Astrocyte (in vitro differentiated cells and primary cell): ENCODE measurements at regions not wholly inside any gene's neighbourhood (a gene's known extent, or its start where the extent isn't known, plus 50 kb on each side); places are given as distances from the start of the nearest gene placed in this dataset.

Experiments used
- DNase-seq: peaks from one replicate; pipeline ENCODE4 v3.0.0-alpha.2; 2010; ENCODE audit warnings: low read depth
- FAIRE-seq: peaks from 2 replicates; lab custom pipeline; 2011; peaks lifted over from hg19 to GRCh38; lab: Jason Lieb, UNC
- H2AFZ ChIP-seq: 2 replicates; pipeline ENCODE4 v1.6.0; 2012; ENCODE audit warnings: low read depth, low read length, inconsistent platforms
- H3K27ac ChIP-seq: 2 replicates; pipeline ENCODE4 v1.5.1; 2011; ENCODE audit warnings: low read depth, low read length, inconsistent platforms
- H3K27me3 ChIP-seq: 2 replicates; pipeline ENCODE4 v1.6.0; 2011; ENCODE audit warnings: low read length, inconsistent platforms; ENCODE audit not compliant: insufficient read depth
- H3K36me3 ChIP-seq: 2 replicates; pipeline ENCODE4 v1.5.1; 2011; ENCODE audit warnings: low read length, inconsistent platforms; ENCODE audit not compliant: insufficient read depth
- H3K4me1 ChIP-seq: 2 replicates; pipeline ENCODE4 v1.5.1; 2011; ENCODE audit warnings: low read length, inconsistent platforms; ENCODE audit not compliant: insufficient read depth
- H3K4me2 ChIP-seq: 2 replicates; pipeline ENCODE4 v1.6.0; 2012; ENCODE audit warnings: low read length, inconsistent platforms
- H3K4me3 ChIP-seq: 2 replicates; pipeline ENCODE4 v1.5.1; 2011; ENCODE audit warnings: low read depth, mild to moderate bottlenecking, low read length, inconsistent platforms; ENCODE audit not compliant: insufficient read depth
- H3K79me2 ChIP-seq: 2 replicates; pipeline ENCODE4 v1.6.0; 2012; ENCODE audit warnings: mild to moderate bottlenecking, low read length, inconsistent platforms; ENCODE audit not compliant: insufficient read depth
- H3K9ac ChIP-seq: 2 replicates; pipeline ENCODE4 v1.6.0; 2012; ENCODE audit warnings: mild to moderate bottlenecking, low read length, inconsistent platforms
- H3K9me3 ChIP-seq: 2 replicates; pipeline ENCODE4 v1.5.1; 2012; ENCODE audit warnings: low read depth, mild to moderate bottlenecking, low read length, inconsistent platforms; ENCODE audit not compliant: insufficient read depth
- H4K20me1 ChIP-seq: 2 replicates; pipeline ENCODE4 v1.6.0; 2012; ENCODE audit warnings: low read length, inconsistent platforms; ENCODE audit not compliant: insufficient read depth
- H3K27ac Mint-ChIP-seq: one replicate; pipeline ENCODE4 v1.8.0; 2021; ENCODE audit warnings: mild to moderate bottlenecking, mixed read lengths; ENCODE audit not compliant: unreplicated experiment
- H3K27me3 Mint-ChIP-seq: one replicate; pipeline ENCODE4 v1.8.0; 2021; ENCODE audit warnings: low read depth, mixed read lengths; ENCODE audit not compliant: unreplicated experiment
- H3K36me3 Mint-ChIP-seq: one replicate; pipeline ENCODE4 v1.8.0; 2021; ENCODE audit warnings: low read depth, mixed read lengths; ENCODE audit not compliant: unreplicated experiment
- H3K4me1 Mint-ChIP-seq: one replicate; pipeline ENCODE4 v1.8.0; 2021; ENCODE audit warnings: low read depth, mixed read lengths; ENCODE audit not compliant: unreplicated experiment
- H3K4me3 Mint-ChIP-seq: one replicate; pipeline ENCODE4 v1.8.0; 2021; ENCODE audit warnings: mild to moderate bottlenecking, moderate library complexity, mixed read lengths; ENCODE audit not compliant: unreplicated experiment
- H3K9me3 Mint-ChIP-seq: one replicate; pipeline ENCODE4 v1.8.0; 2021; ENCODE audit warnings: mild to moderate bottlenecking, mixed read lengths; ENCODE audit not compliant: unreplicated experiment
- CTCF ChIP-seq: IDR thresholded peaks from 2 replicates; pipeline ENCODE4 v1.5.1; 2011; ENCODE audit warnings: low read depth, mild to moderate bottlenecking, inconsistent platforms, low read length, moderate library complexity; ENCODE audit not compliant: insufficient read depth
- EZH2 ChIP-seq: IDR thresholded peaks from 2 replicates; pipeline ENCODE4 v1.6.1; 2012; ENCODE audit warnings: mild to moderate bottlenecking, low read length, inconsistent platforms; ENCODE audit not compliant: insufficient read depth

- no peak for DNase-seq
- no peak overlapping the region for H3K4me3 ChIP-seq
- no peak overlapping the region for H3K4me3 Mint-ChIP-seq
- H3K9ac ChIP-seq = no peak overlapping the region
- no peaks in the 10 kb centered on the region for H3K4me1 ChIP-seq
- H3K79me2 ChIP-seq = no peaks in the 10 kb centered on the region
- H3K4me1 Mint-ChIP-seq = no peaks in the 10 kb centered on the region
- no peaks in the 10 kb centered on the region for H3K27me3 ChIP-seq
- no peaks in the 10 kb centered on the region for H3K27me3 Mint-ChIP-seq
- no peak overlapping the region for H2AFZ ChIP-seq
- H4K20me1 ChIP-seq = no peaks in the 10 kb centered on the region
- TF ChIP-seq EZH2 = no peak
- TF ChIP-seq CTCF = no peak
- H3K4me2 ChIP-seq = no peak overlapping the region
- H3K9me3 ChIP-seq = no peaks in the 10 kb centered on the region
- no peaks in the 10 kb centered on the region for H3K36me3 ChIP-seq
- no peak for FAIRE-seq
- no peak overlapping the region for H3K27ac Mint-ChIP-seq
- H3K36me3 Mint-ChIP-seq = no peaks in the 10 kb centered on the region
- no peak overlapping the region for H3K27ac ChIP-seq
- peaks cover 10% of the 10 kb centered on the region for H3K9me3 Mint-ChIP-seq
These were observed 1167.5 kb downstream of the AACS start for GRCh38 chr12:126232711-126233110.

GRCh38 chr12:126233625-126234024 lies 1168.4 kb downstream of the AACS start:
- Histone ChIP-seq H2AFZ (no peak overlapping the region), H3K4me2 (no peak overlapping the region), H3K4me1 (no peaks in the 10 kb centered on the region), H3K27ac (no peak overlapping the region), H3K79me2 (no peaks in the 10 kb centered on the region), H3K4me3 (no peak overlapping the region), H3K9me3 (no peaks in the 10 kb centered on the region), H3K27me3 (no peaks in the 10 kb centered on the region), H4K20me1 (no peaks in the 10 kb centered on the region), H3K9ac (no peak overlapping the region), H3K36me3 (no peaks in the 10 kb centered on the region)
- H3K9me3 Mint-ChIP-seq = peaks cover 10% of the 10 kb centered on the region
- H3K4me1 Mint-ChIP-seq = no peaks in the 10 kb centered on the region
- H3K4me3 Mint-ChIP-seq = no peak overlapping the region
- no peak for FAIRE-seq
- H3K36me3 Mint-ChIP-seq = no peaks in the 10 kb centered on the region
- DNase-seq = no peak
- TF ChIP-seq CTCF (no peak), EZH2 (no peak)
- H3K27me3 Mint-ChIP-seq = no peaks in the 10 kb centered on the region
- no peak overlapping the region for H3K27ac Mint-ChIP-seq

- FAIRE-seq (no peak), DNase-seq (no peak)
- H3K36me3 Mint-ChIP-seq = no peaks in the 10 kb centered on the region
- H3K36me3 ChIP-seq = no peaks in the 10 kb centered on the region
- H2AFZ ChIP-seq = no peak overlapping the region
- no peaks in the 10 kb centered on the region for H3K79me2 ChIP-seq
- no peaks in the 10 kb centered on the region for H3K9me3 ChIP-seq
- no peak overlapping the region for H3K4me2 ChIP-seq
- H3K27ac Mint-ChIP-seq = no peak overlapping the region
- no peak for TF ChIP-seq CTCF
- H3K9me3 Mint-ChIP-seq = peaks cover 4% of the 10 kb centered on the region
- no peak overlapping the region for H3K4me3 Mint-ChIP-seq
- no peak overlapping the region for H3K27ac ChIP-seq
- H3K27me3 ChIP-seq = no peaks in the 10 kb centered on the region
- no peaks in the 10 kb centered on the region for H4K20me1 ChIP-seq
- no peak overlapping the region for H3K4me3 ChIP-seq
- no peak overlapping the region for H3K9ac ChIP-seq
- H3K4me1 Mint-ChIP-seq = no peaks in the 10 kb centered on the region
- H3K4me1 ChIP-seq = no peaks in the 10 kb centered on the region
- H3K27me3 Mint-ChIP-seq = no peaks in the 10 kb centered on the region
These were observed 1178.7 kb downstream of the AACS start for GRCh38 chr12:126243814-126244440.
